ENCODE measurements at regions not wholly inside any gene's neighbourhood (a gene's known extent, or its start where the extent isn't known, plus 50 kb on each side); places are given as distances from the start of the nearest gene placed in this dataset.
A peak's percentile ranks its signal among the peaks of the same experiment; 100 is the strongest.

GRCh38 chr2:41694536-41695049 lies 353.2 kb upstream of the PKDCC start:
- Histone ChIP-seq H3K4me3 (no peak overlapping the region), H3K4me1 (no peaks in the 10 kb centered on the region), H3K9me3 (no peaks in the 10 kb centered on the region), H3K27ac (no peak overlapping the region), H3K27me3 (no peaks in the 10 kb centered on the region), H3K36me3 (no peaks in the 10 kb centered on the region)
- DNase-seq (no peak), ATAC-seq (no peak)
- no peak for TF ChIP-seq CTCF (IDR thresholded peaks at IDR 0.05)
- TF ChIP-seq POLR2A (IDR thresholded peaks at IDR 0.05), result no peak
- WGBS (ENCODE audit: insufficient coverage, low coverage, low lambda C conversion rate, missing lambda C conversion rate), result 58% methylated on average over 3 of the region's 4 CpGs
- intact Hi-C loops (cut with DNase I), result no loop called here

- no peaks in the 10 kb centered on the region for H3K9me3 ChIP-seq
- ATAC-seq (no peak), DNase-seq (no peak)
- no peaks in the 10 kb centered on the region for H3K36me3 ChIP-seq
- WGBS (ENCODE audit: insufficient coverage, low coverage, low lambda C conversion rate, missing lambda C conversion rate), result 58% methylated on average over 6 of the region's 8 CpGs
- no peaks in the 10 kb centered on the region for H3K4me1 ChIP-seq
- no peak overlapping the region for H3K4me3 ChIP-seq
- H3K27me3 ChIP-seq, result no peaks in the 10 kb centered on the region
- H3K27ac ChIP-seq, result no peak overlapping the region
- intact Hi-C loops (cut with DNase I), result no loop called here
- no peak for TF ChIP-seq CTCF (IDR thresholded peaks at IDR 0.05)
- TF ChIP-seq POLR2A (IDR thresholded peaks at IDR 0.05), result no peak
Observed at GRCh38 chr2:41695198-41696113, 352.4 kb upstream of the PKDCC start.

DNA sequence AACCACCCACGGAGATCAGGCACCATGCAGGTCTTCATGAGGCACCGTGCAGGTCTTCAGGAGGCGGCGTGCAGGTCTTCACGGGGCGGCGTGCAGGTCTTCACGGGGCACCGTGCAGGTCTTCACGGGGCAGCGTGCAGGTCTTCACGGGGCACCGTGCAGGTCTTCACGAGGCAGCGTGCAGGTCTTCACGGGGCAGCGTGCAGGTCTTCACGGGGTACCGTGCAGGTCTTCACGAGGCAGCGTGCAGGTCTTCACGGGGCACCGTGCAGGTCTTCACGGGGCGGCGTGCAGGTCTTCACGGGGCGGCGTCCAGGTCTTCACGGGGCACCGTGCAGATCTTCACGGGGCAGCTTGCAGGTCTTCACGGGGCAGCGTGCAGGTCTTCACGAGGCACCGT lies 350.4 kb upstream of the PKDCC start:
- H3K4me1 ChIP-seq, result no peaks in the 10 kb centered on the region
- no peaks in the 10 kb centered on the region for H3K36me3 ChIP-seq
- intact Hi-C loops (cut with DNase I), result no loop called here
- ATAC-seq (no peak), DNase-seq (no peak)
- no peak overlapping the region for H3K4me3 ChIP-seq
- no peaks in the 10 kb centered on the region for H3K27me3 ChIP-seq
- 87% methylated on average over 8 of the region's 36 CpGs for WGBS (ENCODE audit: insufficient coverage, low coverage, low lambda C conversion rate, missing lambda C conversion rate)
- no peak for TF ChIP-seq POLR2A (IDR thresholded peaks at IDR 0.05)
- TF ChIP-seq CTCF (IDR thresholded peaks at IDR 0.05), result no peak
- no peaks in the 10 kb centered on the region for H3K9me3 ChIP-seq
- no peak overlapping the region for H3K27ac ChIP-seq

DNA sequence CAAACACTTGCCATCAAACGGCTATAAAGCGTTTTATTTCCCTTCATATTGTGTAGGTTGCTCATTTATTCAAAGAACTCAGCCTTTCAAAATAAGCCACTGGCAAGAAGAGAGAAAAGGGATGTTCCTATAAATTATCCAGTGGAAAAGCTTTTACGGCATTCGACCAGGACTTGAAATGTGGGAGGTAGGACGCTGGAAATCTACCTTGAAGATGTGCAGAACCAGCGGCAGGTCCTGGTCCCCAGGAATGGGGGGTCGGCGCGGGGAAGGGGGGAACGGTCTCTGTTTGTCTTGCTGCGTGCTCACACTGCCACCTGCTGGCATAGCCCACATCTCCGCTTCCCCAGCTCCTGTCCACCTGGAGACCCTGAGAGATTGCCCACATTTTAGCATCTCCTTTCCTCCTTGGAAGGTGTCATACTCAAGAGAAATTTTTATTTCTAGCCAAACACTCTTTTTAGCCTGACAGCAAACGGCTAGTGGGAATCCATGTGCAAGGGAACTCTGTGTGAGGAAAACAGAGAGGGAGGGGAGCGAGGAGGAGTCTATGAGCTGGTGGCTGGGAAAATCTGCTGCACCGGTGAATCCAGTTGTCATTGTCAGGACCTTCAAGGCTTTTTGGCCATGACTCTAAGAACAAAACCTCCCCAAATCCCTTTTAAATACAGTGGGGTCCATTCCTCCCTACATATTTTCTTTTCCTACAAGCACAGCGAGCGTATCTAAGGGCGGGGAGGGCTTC lies 349.0 kb upstream of the PKDCC start:
- Histone ChIP-seq H3K4me3 (no peak overlapping the region), H3K27ac (no peak overlapping the region), H3K36me3 (no peaks in the 10 kb centered on the region), H3K27me3 (no peaks in the 10 kb centered on the region), H3K4me1 (no peaks in the 10 kb centered on the region), H3K9me3 (no peaks in the 10 kb centered on the region)
- DNase-seq, result peak in 2 of 3 donors; percentile 35 to 58
- peak; percentile 47 to 67 (median 62) for ATAC-seq
- TF ChIP-seq CTCF (IDR thresholded peaks at IDR 0.05) (peak; percentile 57 to 76 (median 70)), POLR2A (IDR thresholded peaks at IDR 0.05) (no peak)
- 33% methylated on average over 17 of the region's 18 CpGs for WGBS (ENCODE audit: insufficient coverage, low coverage, low lambda C conversion rate, missing lambda C conversion rate)
- intact Hi-C loops (cut with DNase I), result no loop called here
